ENCODE measurements at regions not wholly inside any gene's neighbourhood (a gene's known extent, or its start where the extent isn't known, plus 50 kb on each side); places are given as distances from the start of the nearest gene placed in this dataset.
"Not testable (repeated sequence)": the region's sequence is repeated elsewhere in the genome, so short reads cannot be mapped to it uniquely, and the experiment has no call there.

DNA sequence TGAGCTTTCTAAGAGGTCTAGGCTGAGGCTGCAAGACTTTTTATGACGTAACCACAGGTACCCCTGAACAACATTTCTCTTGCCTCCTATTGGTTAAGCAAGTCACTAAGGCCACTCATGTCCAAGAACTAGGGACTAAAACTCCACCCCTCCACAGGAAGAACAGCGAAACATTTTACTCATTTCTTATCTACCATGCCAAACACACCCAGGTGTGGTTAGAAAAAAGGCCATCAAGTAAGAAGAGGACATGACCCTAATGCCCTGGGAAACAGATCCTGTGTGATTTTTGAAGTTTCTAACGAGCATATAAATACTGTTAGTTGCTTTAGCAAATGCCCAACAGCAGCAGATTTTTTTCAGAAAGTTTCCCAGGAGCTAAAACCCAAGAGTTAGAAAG lies 282.4 kb upstream of the DYNLRB2 start:
- no peak for DNase-seq (ENCODE audit: low read depth in 2 of 2)

DNA sequence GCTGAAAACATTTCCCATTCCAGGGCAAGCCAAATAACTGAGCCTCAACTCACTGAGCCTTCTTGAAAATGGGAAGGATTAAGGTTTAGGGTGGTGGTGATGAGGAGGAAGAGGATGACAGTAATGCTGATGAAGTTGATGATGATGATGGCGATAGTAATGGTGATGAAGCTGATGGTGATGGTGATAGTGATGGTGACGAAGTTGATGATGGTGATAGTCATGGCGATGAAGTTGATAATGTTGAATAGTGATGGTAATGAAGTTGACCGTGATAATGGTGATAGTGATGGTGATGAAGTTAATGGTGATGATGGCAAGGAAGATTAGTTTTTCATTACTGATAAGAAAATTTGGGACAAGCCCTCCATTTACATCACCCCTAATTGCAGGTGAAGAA lies 285.8 kb upstream of the DYNLRB2 start:
- no peak for DNase-seq (ENCODE audit: low read depth in 2 of 2)

DNA sequence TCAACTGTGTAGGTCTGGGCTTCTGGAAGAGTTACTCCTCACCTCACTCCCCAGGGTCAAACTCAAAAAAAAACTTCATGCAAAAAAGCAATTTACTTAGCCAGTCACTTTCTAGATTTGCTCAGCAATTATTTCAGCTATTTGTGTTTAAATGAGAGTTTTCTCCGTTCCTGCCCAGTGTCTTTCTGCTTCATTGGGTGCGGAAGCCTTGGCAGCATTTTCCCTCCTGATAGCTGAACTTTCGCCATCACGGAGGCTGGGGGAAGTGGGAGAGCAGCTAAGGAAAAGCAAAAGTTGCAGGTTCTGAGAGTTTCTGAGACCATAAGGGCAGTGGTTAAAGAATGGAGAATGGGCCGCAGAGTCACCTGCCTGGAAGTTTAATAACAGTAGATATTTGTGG lies 287.1 kb upstream of the DYNLRB2 start:
- DNase-seq (ENCODE audit: low read depth in 2 of 2) = no peak

DNA sequence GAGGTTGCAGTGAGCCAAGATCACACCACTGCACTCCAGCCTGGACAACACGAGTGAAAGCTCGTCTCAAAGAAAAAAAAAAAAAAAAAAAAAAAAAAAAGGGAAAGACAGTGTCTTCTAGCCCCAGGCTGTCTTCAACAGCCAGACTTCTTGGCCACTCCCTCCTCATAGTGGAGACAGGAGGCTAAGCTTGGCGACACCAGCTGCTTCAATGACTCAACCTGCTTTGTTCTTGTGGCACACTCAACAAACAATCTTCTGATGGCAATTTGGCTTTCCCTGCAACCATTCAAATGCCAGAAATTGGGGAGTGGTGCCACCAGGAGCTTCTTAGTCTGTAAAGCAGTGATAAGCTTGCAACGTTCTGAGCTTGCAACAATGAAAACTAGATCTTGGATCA lies 290.4 kb upstream of the DYNLRB2 start:
- no peak for DNase-seq (ENCODE audit: low read depth in 2 of 2)

DNA sequence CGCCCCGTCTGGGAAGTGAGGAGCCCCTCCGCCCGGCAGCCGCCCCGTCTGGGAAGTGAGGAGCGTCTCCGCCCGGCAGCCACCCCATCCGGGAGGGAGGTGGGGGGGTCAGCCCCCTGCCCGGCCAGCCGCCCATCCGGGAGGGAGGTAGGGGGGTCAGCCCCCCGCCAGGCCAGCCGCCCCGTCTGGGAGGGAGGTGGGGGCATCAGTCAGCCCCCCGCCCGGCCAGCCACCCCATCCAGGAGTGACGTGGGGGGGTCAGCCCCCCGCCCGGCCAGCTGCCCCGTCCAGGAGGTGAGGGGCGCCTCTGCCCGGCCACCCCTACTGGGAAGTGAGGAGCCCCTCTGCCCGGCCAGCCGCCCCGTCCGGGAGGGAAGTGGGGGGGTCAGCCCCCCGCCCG lies 297.5 kb upstream of the DYNLRB2 start:
- not testable (repeated sequence) for DNase-seq (ENCODE audit: low read depth in 2 of 2)

DNA sequence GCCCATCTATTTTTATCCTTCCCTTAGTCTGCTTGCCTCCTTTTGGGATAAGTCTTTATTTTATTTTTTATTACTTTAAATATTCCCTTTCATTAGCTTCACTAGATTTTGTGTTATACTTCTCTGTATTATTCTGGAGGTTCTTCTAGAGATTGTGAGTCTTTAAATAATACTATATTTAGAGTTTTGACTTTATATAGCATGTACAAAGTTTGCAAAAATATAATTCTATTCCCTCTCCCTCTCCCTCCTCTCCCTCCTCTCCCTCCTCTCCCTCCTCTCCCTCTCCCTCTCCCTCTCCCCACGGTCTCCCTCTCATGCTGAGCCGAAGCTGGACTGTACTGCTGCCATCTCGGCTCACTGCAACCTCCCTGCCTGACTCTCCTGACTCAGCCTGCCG lies 298.5 kb upstream of the DYNLRB2 start:
- DNase-seq (ENCODE audit: low read depth in 2 of 2) = not testable (repeated sequence)

DNA sequence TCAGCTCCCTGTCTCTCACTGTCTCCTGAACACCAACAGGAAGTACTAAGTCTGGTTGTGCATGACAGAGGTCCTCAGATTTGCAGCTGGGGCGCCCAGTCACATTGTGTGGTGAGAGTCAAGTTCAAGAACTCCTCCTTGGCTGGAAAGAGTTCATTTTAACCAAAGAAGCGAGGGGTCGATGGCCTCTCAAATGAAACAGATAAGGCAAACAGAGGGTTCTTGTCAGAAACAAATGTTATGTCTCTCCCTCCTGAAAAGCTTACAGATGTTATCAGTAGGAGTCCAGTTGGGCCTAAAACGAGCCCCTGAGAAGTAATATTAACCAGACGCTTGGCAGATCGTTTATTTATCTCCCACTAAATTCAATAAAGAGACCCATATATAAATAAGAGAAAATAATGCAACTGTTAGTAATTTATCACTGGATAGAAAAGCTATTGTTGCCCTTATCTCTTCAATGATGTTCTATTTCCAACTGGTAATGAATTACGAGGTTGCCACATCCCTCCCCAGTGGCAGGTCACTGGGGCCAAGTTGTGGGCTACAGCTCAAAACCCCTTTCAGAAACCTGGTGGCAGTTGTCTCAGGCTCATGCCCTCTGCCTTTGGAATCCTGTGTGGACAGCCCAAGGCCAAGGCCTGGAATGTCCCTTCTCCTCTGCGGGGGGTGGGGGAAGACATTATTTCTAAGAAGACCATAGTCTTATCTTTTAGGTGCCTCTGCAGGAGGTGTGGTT lies 307.5 kb upstream of the DYNLRB2 start:
- no peak for DNase-seq (ENCODE audit: low read depth in 2 of 2)

DNA sequence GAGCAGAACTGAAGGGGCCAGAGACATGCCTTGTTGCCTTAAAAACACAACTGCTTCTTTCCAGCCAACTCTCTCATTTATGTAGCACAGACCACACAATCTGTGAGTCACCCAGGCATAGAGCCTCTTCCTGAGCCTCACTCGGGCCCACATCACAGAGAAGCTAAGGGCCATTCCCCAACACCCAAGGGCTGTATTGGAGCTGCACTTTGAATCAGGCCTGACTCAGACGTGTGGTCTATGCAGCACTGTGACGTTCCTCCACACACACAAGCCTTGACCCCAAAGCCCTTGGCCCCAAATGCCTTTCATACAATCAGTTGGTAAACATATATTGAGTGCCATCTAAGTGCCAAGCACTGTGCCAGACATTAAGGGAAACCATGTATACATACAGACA lies 308.9 kb upstream of the DYNLRB2 start:
- DNase-seq (ENCODE audit: low read depth in 2 of 2) = no peak

DNA sequence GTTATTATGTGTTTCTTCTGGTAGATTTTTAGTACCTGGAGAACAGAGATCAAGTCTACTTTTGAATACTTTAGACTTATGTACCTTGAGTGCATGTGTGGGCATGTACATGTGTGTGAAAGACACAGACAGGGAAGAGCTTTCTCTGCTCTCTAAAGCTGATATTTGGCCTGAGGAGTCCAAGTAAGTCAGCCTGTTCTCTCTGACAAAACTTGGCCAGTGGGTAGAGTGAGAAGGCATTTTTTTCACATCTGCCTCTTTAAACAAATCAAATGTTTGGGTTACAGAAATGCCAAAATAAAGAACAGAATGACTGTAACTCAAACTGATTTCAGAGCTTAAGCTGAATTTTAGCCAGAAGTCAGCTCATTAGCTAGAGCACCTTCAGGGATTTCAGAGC lies 309.7 kb upstream of the DYNLRB2 start:
- DNase-seq (ENCODE audit: low read depth in 2 of 2) = no peak

DNA sequence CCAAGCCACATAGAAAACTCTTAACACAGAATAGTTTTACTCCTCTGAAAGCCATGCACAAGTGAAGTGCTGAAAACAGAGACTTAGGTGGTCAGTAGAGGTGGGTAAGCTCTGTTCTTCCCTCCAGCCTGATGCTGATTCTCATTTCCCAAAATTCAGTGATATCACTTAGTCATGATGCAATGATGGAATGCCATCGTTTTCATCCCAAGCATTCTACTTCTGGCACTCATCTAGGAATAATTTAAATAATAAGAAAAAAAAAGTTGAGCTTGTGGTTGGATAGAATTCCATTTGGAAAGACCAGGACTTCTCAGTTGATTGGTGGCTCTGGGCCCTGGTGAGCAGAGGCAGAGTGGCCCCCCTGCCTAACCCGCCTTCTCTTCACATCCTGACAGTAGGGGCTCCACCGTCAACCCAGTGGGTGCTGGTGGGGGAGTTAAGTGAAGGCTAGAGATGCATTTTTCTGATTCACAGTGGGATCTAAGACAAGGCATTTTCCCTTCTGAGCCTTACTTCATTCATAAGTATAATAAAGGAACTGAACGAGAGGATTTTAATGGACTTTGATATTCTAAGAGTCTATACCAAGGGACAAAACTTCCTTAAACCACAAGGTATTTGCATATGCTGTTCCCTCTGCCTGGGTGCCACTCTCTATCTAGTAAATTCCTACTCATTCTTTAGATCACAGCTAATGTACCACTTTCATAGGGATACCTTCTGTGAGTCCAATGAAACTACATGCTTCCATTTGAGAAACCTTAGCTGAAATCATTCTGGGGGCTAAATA lies 310.3 kb upstream of the DYNLRB2 start:
- no peak for DNase-seq (ENCODE audit: low read depth in 2 of 2)

DNA sequence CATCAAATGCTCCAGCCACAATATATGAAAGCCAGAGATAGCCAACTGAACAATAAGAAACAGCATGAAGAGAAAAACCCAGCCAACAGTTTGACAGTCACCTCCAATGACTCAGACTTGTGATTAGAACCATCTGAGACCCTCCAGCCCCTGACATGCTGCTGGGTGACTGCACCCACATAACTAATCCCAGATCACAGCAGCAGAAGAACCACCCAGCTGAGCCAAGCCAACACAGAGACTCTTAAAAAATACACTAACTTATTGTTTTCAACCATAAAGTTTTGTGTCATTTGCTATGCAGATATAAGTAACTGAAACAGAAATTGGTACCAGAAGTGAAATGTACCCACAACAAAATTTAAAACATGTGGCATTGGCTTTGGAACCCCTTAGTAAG lies 314.3 kb upstream of the DYNLRB2 start:
- DNase-seq (ENCODE audit: low read depth in 2 of 2) = no peak

DNA sequence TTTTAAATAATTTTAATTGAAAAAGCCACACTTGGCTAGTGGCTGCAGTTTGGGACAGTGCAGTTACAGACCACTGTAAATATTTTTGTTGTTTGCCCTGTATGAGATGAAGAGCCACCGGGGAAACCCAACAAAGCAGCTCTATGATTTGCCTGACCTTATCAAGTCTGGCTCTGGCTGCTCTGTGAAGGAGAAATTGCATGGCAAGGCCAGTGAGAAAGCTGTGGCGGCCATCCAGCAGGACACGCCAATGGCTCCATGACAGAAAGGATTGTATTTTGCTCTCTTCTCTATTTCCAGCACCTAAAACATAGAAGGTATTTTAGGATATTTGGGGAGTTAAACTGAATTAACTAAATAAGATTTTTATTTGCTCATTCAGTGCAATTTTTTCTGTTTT lies 330.0 kb upstream of the DYNLRB2 start:
- DNase-seq (ENCODE audit: low read depth in 2 of 2) = no peak

DNA sequence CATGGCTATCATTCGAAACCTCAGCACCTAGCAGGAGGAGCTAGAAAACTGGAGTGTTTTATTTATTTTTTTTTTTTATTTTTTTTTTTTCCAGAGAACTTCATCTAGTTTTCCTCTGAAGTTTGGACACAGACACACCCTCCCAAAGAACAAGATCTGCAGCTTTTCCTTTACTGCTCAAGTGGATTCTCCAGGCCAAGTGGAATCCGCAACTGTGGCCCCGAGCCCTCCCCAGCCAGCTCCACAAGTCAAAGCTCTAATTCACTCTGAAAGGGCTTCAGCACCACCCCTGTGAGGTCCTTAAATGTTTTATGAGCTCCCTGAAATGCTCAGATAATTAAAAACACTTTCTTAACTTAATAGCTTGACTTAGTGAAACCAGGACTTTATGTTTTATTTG lies 332.1 kb upstream of the DYNLRB2 start:
- DNase-seq (ENCODE audit: low read depth in 2 of 2) = no peak

DNA sequence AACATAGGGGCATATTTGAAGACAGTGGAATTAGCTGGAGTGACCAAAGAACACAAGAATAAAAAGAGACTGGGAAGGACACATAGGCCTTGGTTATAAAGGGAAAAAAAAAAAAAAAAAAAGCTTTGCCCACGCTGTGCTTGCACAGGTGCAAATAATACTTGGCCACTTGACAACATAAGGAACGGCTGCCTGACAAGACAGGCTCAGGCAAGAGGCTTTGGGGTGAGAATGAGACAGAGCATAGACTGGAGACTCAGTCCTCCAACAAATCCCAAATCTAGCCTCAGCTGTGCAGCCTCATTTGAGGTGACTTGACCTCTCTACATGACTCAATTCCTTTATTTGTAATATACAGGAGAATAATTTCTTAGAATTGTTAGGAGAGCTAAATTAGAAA lies 332.8 kb upstream of the DYNLRB2 start:
- no peak for DNase-seq (ENCODE audit: low read depth in 2 of 2)

DNA sequence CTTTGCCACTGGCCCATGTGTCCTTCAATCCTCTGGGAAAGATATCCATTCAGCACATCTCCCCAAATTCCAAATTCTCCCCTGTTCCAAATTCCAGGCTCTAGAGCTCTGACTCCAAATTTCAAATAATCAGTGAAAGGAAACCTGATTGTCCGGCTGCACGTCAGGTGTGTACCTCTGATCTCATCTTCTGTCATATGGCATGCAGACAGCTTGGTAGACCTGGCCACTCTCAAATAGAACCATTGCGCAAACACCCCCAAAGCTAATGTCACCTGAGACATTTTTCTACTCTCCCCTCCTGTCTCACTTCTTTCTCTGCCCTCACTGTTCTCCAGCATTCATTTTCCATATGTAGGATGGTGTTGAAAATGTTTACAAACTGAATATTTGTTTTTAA lies 337.0 kb upstream of the DYNLRB2 start:
- no peak for DNase-seq (ENCODE audit: low read depth in 2 of 2)

DNA sequence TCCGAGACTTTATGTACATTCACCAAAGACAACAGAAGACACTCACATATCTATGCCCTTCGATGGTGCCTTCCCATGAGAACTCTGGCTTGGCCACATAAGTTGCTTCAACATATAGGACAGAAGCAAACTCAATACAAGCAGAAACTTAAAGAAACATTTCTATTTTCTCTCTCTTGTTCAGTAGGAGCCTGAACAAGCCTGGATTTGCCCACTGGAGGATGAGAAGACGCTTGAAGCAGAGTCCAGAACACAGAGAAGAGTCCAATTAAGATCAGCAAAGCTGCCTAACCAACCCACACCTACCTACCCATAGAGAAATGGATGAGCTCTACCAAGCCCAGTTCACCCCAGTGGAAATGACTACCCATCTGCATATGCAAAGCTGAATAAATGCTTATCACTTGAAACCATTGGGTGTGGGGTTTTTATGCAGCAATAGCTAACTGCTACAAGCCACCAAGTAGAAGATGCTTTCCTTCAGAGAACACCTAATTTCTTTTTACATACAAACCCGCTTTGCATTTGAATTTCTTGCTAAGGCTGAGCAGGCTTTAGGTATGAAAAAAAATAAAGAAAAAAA lies 337.9 kb upstream of the DYNLRB2 start:
- no peak for DNase-seq (ENCODE audit: low read depth in 2 of 2)

DNA sequence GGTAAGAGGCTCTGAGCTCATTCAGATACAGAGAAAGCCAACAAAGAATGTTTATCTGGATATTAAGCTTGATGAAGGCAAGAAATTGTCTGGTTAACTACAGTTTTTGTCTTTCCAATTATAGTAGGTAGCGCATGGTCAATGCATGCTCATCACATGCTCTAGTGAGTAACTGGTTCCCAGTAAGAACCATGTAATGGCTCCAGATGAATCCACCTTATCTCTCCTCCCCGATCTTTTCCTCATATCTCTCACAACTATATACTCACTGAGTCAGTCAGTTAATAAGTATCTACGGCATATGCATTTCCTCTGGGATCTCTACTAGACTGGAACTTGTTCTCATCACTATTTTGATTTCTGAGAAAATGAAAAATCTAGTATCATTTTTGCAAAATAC lies 340.7 kb upstream of the DYNLRB2 start:
- no peak for DNase-seq (ENCODE audit: low read depth in 2 of 2)

DNA sequence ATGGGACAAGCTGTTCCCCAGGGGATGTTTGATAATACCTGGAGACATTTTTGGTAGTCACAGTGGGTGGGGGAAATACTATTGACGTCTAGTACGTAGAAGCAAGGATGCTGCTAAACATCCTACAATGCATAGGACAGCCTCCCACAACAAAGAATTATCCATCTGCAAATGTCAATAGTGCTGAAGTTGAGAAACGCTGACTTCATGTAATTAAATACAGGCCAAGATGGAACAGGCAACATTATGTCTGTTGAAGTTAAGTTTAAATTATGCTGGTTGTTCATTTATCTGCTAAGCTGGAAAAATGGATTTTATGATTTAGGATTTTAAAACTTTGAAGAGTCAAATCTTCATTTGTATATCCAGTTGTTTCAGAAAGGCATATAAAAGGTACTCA lies 341.2 kb upstream of the DYNLRB2 start:
- DNase-seq (ENCODE audit: low read depth in 2 of 2) = no peak

DNA sequence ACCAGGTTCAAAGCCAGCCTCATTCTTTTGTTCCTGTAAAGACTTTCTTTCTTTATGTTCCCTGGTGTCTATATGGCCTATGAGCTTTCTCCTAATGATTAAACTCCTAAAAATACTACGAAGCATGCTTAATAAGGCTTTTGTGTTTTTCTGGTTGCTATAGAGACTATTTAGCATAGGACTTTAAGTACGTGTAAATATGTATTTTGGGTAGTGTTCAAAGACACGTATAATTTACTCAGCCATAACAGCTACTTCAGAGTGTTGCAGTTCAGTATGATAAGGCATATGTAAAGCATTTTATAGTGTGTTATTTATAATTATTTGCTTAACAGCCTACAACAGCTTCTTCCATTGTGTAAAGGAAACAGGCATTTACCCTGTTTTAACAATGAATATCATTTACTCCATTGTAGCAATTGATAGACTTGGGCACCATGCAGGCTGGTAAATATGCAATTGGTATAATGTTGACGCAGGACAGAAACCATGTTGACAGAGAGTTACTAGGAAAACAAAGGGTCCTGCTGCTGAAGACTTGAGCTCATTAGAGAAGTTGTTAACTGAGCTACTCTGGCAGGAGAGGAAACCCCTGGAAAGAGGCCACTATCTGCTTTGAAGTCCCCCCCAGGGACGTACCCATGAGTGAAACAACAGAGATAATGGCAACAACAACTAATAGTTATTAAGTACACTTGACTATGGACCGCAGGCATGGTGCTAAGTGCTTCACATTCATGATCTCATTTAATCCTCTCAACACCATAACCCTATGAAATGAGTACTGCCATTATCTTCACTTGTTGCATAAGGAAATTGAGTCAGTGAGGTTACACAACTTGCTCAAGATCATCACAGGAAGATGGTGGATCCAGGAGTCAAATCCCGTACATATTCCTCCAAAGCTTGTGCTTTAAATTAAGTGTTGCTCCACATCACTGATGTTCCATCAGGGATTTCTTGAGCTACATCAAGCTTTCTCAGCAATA lies 342.2 kb upstream of the DYNLRB2 start:
- DNase-seq (ENCODE audit: low read depth in 2 of 2) = no peak

DNA sequence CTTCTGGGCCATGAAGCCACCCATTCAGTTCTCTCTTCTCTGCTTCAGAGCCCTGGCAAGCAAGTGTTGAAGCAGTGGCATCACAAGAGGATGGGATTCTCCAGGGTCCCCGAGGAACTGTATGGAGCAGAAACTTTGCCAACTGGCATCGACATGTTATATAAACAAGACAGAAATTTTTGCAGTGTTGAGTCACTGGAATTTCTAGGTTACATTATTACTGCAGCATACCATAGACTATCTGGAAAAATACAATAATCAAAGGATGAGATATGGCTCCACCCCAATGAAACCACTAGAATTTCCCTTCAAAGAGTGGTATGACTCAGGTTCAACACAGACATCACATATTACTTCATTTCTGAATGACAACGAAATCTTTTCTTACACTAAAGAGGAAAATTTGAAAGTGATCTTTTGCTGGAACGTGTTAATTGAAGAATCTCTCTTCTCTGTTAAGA lies 343.0 kb upstream of the DYNLRB2 start:
- DNase-seq (ENCODE audit: low read depth in 2 of 2) = no peak

DNA sequence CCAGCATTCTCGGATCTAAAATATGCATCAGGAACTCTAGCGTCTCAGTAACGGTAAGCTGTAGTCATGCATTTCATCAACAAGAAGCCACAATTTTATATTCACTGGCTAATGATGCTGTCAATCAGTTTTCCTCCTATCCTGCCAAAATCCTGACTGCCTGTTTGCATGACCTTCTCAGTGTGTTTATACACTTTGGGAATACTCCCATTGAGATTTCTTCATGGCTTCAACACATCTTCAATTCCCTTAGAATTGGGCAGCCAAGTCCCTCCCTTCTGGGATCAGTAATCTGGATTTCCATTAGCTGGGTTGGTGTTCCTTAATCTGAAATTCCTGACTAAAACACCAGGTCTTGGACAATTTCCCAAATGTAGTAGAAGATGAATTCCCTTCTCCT lies 348.9 kb upstream of the DYNLRB2 start:
- DNase-seq (ENCODE audit: low read depth in 2 of 2) = no peak
